Heart right ventricle (tissue), 16 donors: ENCODE measurements at regions not wholly inside any gene's neighbourhood (a gene's known extent, or its start where the extent isn't known, plus 50 kb on each side); places are given as distances from the start of the nearest gene placed in this dataset.

Experiments
- ATAC-seq, 8 donors: fragments of 200-7000 bp; cut with Tn5 transposase; one replicate each; pipeline ENCODE4 v1.9.1; 2020; ENCODE audit warnings: mild to moderate bottlenecking in 8 of 8, moderate library complexity in 8 of 8, moderate number of reproducible peaks in 1 of 8
- DNase-seq, 2 donors: peaks; one replicate each; pipeline ENCODE4 v3.0.0-alpha.2; 2020
- H3K27ac ChIP-seq, 10 donors: fragments of 200-600 bp; sonication (generic) in 2 of 10; one replicate each; pipeline versions ENCODE4 v1.5.0 to v1.8.0; 2020 to 2022; ENCODE audit warnings: mild to moderate bottlenecking in 3 of 10
- H3K27me3 ChIP-seq, 7 donors: fragments of 200-600 bp; one replicate each; pipeline ENCODE4 v1.8.0; 2021 to 2022; ENCODE audit warnings: mild to moderate bottlenecking in 2 of 7
- H3K36me3 ChIP-seq, 9 donors: fragments of 200-600 bp; sonication (generic) in 1 of 9; one replicate each; pipeline versions ENCODE4 v1.5.0 to v1.8.0; 2020 to 2022; ENCODE audit warnings: mild to moderate bottlenecking in 2 of 9
- H3K4me1 ChIP-seq, 9 donors: fragments of 200-600 bp; sonication (generic) in 1 of 9; one replicate each; pipeline versions ENCODE4 v1.5.0 to v1.8.0; 2020 to 2022; ENCODE audit warnings: mild to moderate bottlenecking in 4 of 9
- H3K4me3 ChIP-seq, 10 donors: fragments of 200-600 bp; sonication (generic) in 2 of 10; one replicate each; pipeline versions ENCODE4 v1.5.0 to v1.8.0; 2020 to 2022; ENCODE audit warnings: mild to moderate bottlenecking in 7 of 10, moderate library complexity in 2 of 10
- H3K9me3 ChIP-seq, 11 donors: fragments of 200-600 bp in 10 of 11; sonication (generic) in 2 of 11; one replicate each; pipeline versions ENCODE4 v1.5.0 to v1.8.0; 2013 to 2022; ENCODE audit warnings: mild to moderate bottlenecking in 2 of 11, control low read depth in 1 of 11, moderate library complexity in 1 of 11
- CTCF ChIP-seq, 9 donors: fragments of 200-600 bp; sonication (generic) in 2 of 9; IDR thresholded peaks; one replicate each; pipeline versions ENCODE4 v1.5.0 to v1.8.0; 2021 to 2022; ENCODE audit warnings: antibody characterized with exemption in 9 of 9, mild to moderate bottlenecking in 5 of 9, moderate library complexity in 1 of 9
- WGBS, 2 donors: extraction: QIAGEN DNeasy Blood & Tissue Kit; methylation state at CpG; one replicate each; pipeline ENCODE4 v1.1.7; 2013; ENCODE audit warnings: inconsistent platforms in 1 of 2; 5-methylcytosine and 5-hydroxymethylcytosine counted together
- intact Hi-C, 10 donors: fragments of 100-400 bp; cut with DNase I; formaldehyde crosslinking; loops; one replicate each; pipeline versions ENCODE4 v1.11.1 to v1.14.2; 2022
- donor health status: Arrhythmogenic right ventricular cardiomyopathy.
- donor health status: ischemic (EF 13 %, LVEDD 7.1; RV severe dilation, severe dysfunction).
- donor health status: healthy with polysubstance abuse.
- donor health status: DM: no; HTN: yes; CAD: no.
- donor health status: DM: no; HTN: no; CAD: no.
- donor health status: ischemic (EF 25% LVEDD 6.9; RV normal size, moderate dysfunction).
- donor health status: ischemic (EF 25% LVEDD 5.7; RV mildly dilated, moderate dysfunction).
- donor health status: healthy.
- donor health status: DM: yes; HTN: yes; CAD: no.
- donor health status: Ischemic cardiomyopathy.
- donor health status: ischemic (EF 35%, LVEDD 5.7; RV mildly dilated, moderate dysfunction).
- donor health status: nonischemic (EF 11% LVEDD 7.7; RV severe dilation, severe dysfunction).
- donor health status: DM: yes; HTN: yes; CAD: no.
- donor health status: PGD.
- donor health status: ischemic (EF 29% LVEDD 5.4; RV normal size, mild dysfunction).
- donor health status: nonischemic (EF 23%, LVEDD 6.1; RV moderate dilation, normal function).

GRCh38 chr20:51873652-51874051 is 71.3 kb upstream of the SALL4 start:
- H3K9me3 ChIP-seq = no peaks in the 10 kb centered on the region
- no peak overlapping the region for H3K27ac ChIP-seq
- DNase-seq (no peak), ATAC-seq (no peak)
- TF ChIP-seq CTCF (IDR thresholded peaks at IDR 0.05) = no peak
- H3K27me3 ChIP-seq = peaks cover 0 to 6% (median 0%) of the 10 kb centered on the region in 7 donors
- intact Hi-C loops = no loop called here
- WGBS, 2 donors = 77 to 79% methylated on average over 4 of the region's 4 CpGs
- H3K4me3 ChIP-seq = no peak overlapping the region
- H3K36me3 ChIP-seq = no peaks in the 10 kb centered on the region
- no peaks in the 10 kb centered on the region for H3K4me1 ChIP-seq

GRCh38 chr20:51871943-51872342 is 69.6 kb upstream of the SALL4 start:
- peaks cover 0 to 6% (median 0%) of the 10 kb centered on the region in 7 donors for H3K27me3 ChIP-seq
- intact Hi-C loops = no loop called here
- WGBS, 2 donors = 88 to 92% methylated on average over 7 of the region's 7 CpGs
- no peaks in the 10 kb centered on the region for H3K9me3 ChIP-seq
- no peak overlapping the region for H3K27ac ChIP-seq
- TF ChIP-seq CTCF (IDR thresholded peaks at IDR 0.05) = no peak
- H3K36me3 ChIP-seq = no peaks in the 10 kb centered on the region
- no peaks in the 10 kb centered on the region for H3K4me1 ChIP-seq
- ATAC-seq (no peak), DNase-seq (no peak)
- no peak overlapping the region for H3K4me3 ChIP-seq

GRCh38 chr20:51869002-51869401 is 66.7 kb upstream of the SALL4 start:
- no peak for TF ChIP-seq CTCF (IDR thresholded peaks at IDR 0.05)
- no peaks in the 10 kb centered on the region for H3K9me3 ChIP-seq
- 81% methylated on average over 3 of the region's 3 CpGs for WGBS, 2 donors
- no peaks in the 10 kb centered on the region for H3K4me1 ChIP-seq
- no peak for ATAC-seq
- H3K27me3 ChIP-seq = peaks cover 0 to 6% (median 0%) of the 10 kb centered on the region in 7 donors
- no peak overlapping the region for H3K27ac ChIP-seq
- intact Hi-C loops = no loop called here
- no peak for DNase-seq
- no peaks in the 10 kb centered on the region for H3K36me3 ChIP-seq
- no peak overlapping the region for H3K4me3 ChIP-seq

- intact Hi-C loops = no loop called here
- TF ChIP-seq CTCF (IDR thresholded peaks at IDR 0.05) = no peak
- H3K27me3 ChIP-seq = peaks cover 0 to 16% (median under 1%) of the 10 kb centered on the region in 7 donors
These were observed 64.9 kb upstream of the SALL4 start for GRCh38 chr20:51867251-51867650.

More at GRCh38 chr20:51867251-51867650, 64.9 kb upstream of the SALL4 start:
- no peak overlapping the region for H3K4me3 ChIP-seq
- no peaks in the 10 kb centered on the region for H3K36me3 ChIP-seq
- 85 to 87% methylated on average over 3 of the region's 3 CpGs for WGBS, 2 donors
- H3K27ac ChIP-seq = no peak overlapping the region
- H3K9me3 ChIP-seq = no peaks in the 10 kb centered on the region
- no peak for ATAC-seq
- no peaks in the 10 kb centered on the region for H3K4me1 ChIP-seq
- no peak for DNase-seq
